OCI-LY7 (cell line): ENCODE measurements at regions not wholly inside any gene's neighbourhood (a gene's known extent, or its start where the extent isn't known, plus 50 kb on each side); places are given as distances from the start of the nearest gene placed in this dataset.

ENCODE experiments used
- BruUV-seq: library from RNA; stranded (reverse); fragments of 400-500 nt; replicated peaks from 2 replicates; lab custom pipeline; 2021; lab: Mats Ljungman, UMichigan
- CTCF ChIA-PET: fragments of 300-600 bp; sonication (Branson Sonifier 250); formaldehyde crosslinking; loops from one replicate; lab custom pipeline; 2022; ENCODE audit warnings: antibody characterized with exemption; ENCODE audit not compliant: unreplicated experiment; lab: Charles Lee
- POLR2A ChIA-PET: fragments of 300-600 bp; sonication (Branson Sonifier 250); formaldehyde crosslinking; loops from one replicate; lab custom pipeline; 2022; ENCODE audit warnings: antibody characterized with exemption; lab: Charles Lee
- DNase-seq: peaks from one replicate; pipeline ENCODE4 v3.0.0-alpha.2; 2015; ENCODE audit warnings: low spot score
- H2AFZ ChIP-seq: fragments of 200-600 bp; sonication (generic), shearing (Covaris generic); 2 replicates; pipeline ENCODE4 v1.6.1; 2014; ENCODE audit warnings: mild to moderate bottlenecking, antibody characterized with exemption, low read length, moderate library complexity
- H3K27ac ChIP-seq: fragments of 200-600 bp; sonication (generic); 2 replicates; pipeline ENCODE4 v1.5.1; 2014; ENCODE audit warnings: mixed run types, low read depth, mild to moderate bottlenecking, moderate library complexity, low read length, inconsistent platforms; ENCODE audit not compliant: poor library complexity, severe bottlenecking
- H3K36me3 ChIP-seq: fragments of 200-600 bp; sonication (generic); 2 replicates; pipeline ENCODE4 v1.6.1; 2014; ENCODE audit warnings: mild to moderate bottlenecking, antibody characterized with exemption, low read length, moderate library complexity, mixed read lengths; ENCODE audit not compliant: insufficient read depth
- H3K4me1 ChIP-seq: fragments of 200-600 bp; sonication (generic); 2 replicates; pipeline ENCODE4 v1.5.1; 2014; ENCODE audit warnings: mild to moderate bottlenecking, low read length; ENCODE audit not compliant: insufficient read depth, poor library complexity, severe bottlenecking
- H3K4me2 ChIP-seq: fragments of 200-600 bp; sonication (generic); 2 replicates; pipeline ENCODE4 v1.6.1; 2014; ENCODE audit warnings: mild to moderate bottlenecking, low read length
- H3K4me3 ChIP-seq: fragments of 200-600 bp; sonication (generic); 2 replicates; pipeline ENCODE4 v1.5.1; 2014; ENCODE audit warnings: mild to moderate bottlenecking, low read depth, low read length; ENCODE audit not compliant: poor library complexity, severe bottlenecking
- H3K79me2 ChIP-seq: fragments of 200-600 bp; sonication (generic); 2 replicates; pipeline ENCODE4 v1.6.1; 2016; ENCODE audit warnings: low read depth, mild to moderate bottlenecking, low read length, moderate library complexity, mixed read lengths; ENCODE audit not compliant: insufficient read depth
- H3K9me2 ChIP-seq: fragments of 200-600 bp; sonication (generic); 2 replicates; pipeline ENCODE4 v1.6.1; 2016; ENCODE audit warnings: mild to moderate bottlenecking, low read length, mixed read lengths; ENCODE audit not compliant: insufficient read depth
- H3K9me3 ChIP-seq: fragments of 200-600 bp; sonication (generic); 2 replicates; pipeline ENCODE4 v1.6.1; 2014; ENCODE audit warnings: mild to moderate bottlenecking, mixed run types, low read length, mixed read lengths
- H4K20me1 ChIP-seq: fragments of 200-600 bp; sonication (generic); 2 replicates; pipeline ENCODE4 v1.6.1; 2014; ENCODE audit warnings: mild to moderate bottlenecking, antibody characterized with exemption, low read length, moderate library complexity, mixed read lengths; ENCODE audit not compliant: insufficient read depth
- CTCF ChIP-seq: fragments of 200-600 bp; sonication (generic); conservative IDR thresholded peaks from 2 replicates; pipeline ENCODE4 v1.5.1; 2014; ENCODE audit warnings: mild to moderate bottlenecking, antibody characterized with exemption, low read length, moderate library complexity, mixed read lengths
- EZH2phosphoT487 ChIP-seq: fragments of 200-600 bp; sonication (generic); IDR thresholded peaks from 2 replicates; pipeline ENCODE4 v1.6.1; 2018; ENCODE audit warnings: low read depth, borderline replicate concordance, mild to moderate bottlenecking, mixed run types, antibody characterized with exemption, low read length, moderate library complexity, mixed read lengths
- intact Hi-C: fragments of 100-400 bp; cut with micrococcal nuclease; formaldehyde crosslinking; loops from one replicate; pipeline ENCODE4 v1.10.0; 2022; ENCODE audit not compliant: unreplicated experiment

GRCh38 chr11:69388210-69388609, 93.3 kb upstream of the LINC01488 start:
- H3K9me3 ChIP-seq, result no peaks in the 10 kb centered on the region
- H3K36me3 ChIP-seq, result no peaks in the 10 kb centered on the region
- ChIA-PET CTCF (no interaction called here), POLR2A (no interaction called here)
- H3K9me2 ChIP-seq, result no peaks in the 10 kb centered on the region
- H2AFZ ChIP-seq, result no peak overlapping the region
- no peaks in the 10 kb centered on the region for H3K79me2 ChIP-seq
- H4K20me1 ChIP-seq, result no peaks in the 10 kb centered on the region
- intact Hi-C loops, result no loop called here
- no peak overlapping the region for H3K4me2 ChIP-seq
- H3K4me3 ChIP-seq, result no peak overlapping the region
- TF ChIP-seq CTCF (no peak), EZH2phosphoT487 (no peak)
- H3K27ac ChIP-seq, result no peak overlapping the region
- H3K4me1 ChIP-seq, result no peaks in the 10 kb centered on the region
- no peak for DNase-seq
- no TSS peak for BruUV-seq

GRCh38 chr11:69388661-69389060, 92.8 kb upstream of the LINC01488 start:
- Histone ChIP-seq H3K4me1 (no peaks in the 10 kb centered on the region), H3K79me2 (no peaks in the 10 kb centered on the region), H3K27ac (no peak overlapping the region), H2AFZ (no peak overlapping the region), H3K4me3 (no peak overlapping the region), H3K9me2 (no peaks in the 10 kb centered on the region), H3K36me3 (no peaks in the 10 kb centered on the region), H3K4me2 (no peak overlapping the region), H4K20me1 (no peaks in the 10 kb centered on the region), H3K9me3 (no peaks in the 10 kb centered on the region)
- no peak for DNase-seq
- ChIA-PET CTCF (no interaction called here), POLR2A (no interaction called here)
- intact Hi-C loops, result no loop called here
- BruUV-seq, result no TSS peak
- TF ChIP-seq CTCF (no peak), EZH2phosphoT487 (no peak)

GRCh38 chr11:69390561-69390960, 90.9 kb upstream of the LINC01488 start:
- no peaks in the 10 kb centered on the region for H4K20me1 ChIP-seq
- H3K9me2 ChIP-seq, result no peaks in the 10 kb centered on the region
- H3K4me1 ChIP-seq, result no peaks in the 10 kb centered on the region
- no peak overlapping the region for H3K4me2 ChIP-seq
- no TSS peak for BruUV-seq
- H3K36me3 ChIP-seq, result no peaks in the 10 kb centered on the region
- H3K4me3 ChIP-seq, result no peak overlapping the region
- no peak overlapping the region for H3K27ac ChIP-seq
- no peak overlapping the region for H2AFZ ChIP-seq
- H3K79me2 ChIP-seq, result no peaks in the 10 kb centered on the region
- no peak for DNase-seq
- no peak for TF ChIP-seq CTCF
- no peak for TF ChIP-seq EZH2phosphoT487
- intact Hi-C loops, result no loop called here
- ChIA-PET POLR2A (no interaction called here), CTCF (no interaction called here)
- H3K9me3 ChIP-seq, result no peaks in the 10 kb centered on the region
